GM12878 (cell line): ENCODE measurements at regions not wholly inside any gene's neighbourhood (a gene's known extent, or its start where the extent isn't known, plus 50 kb on each side); places are given as distances from the start of the nearest gene placed in this dataset. TPM values are rescaled to one million over a fixed set of nuclear protein-coding genes. Genes with fewer than 3 reads are reported as not detected.

Experiments
- microRNA-seq: library from miRNA; unstranded; fragments of <30 nt; microRNA quantifications from one replicate; pipeline ENCODE4, GENCODE V29; 2018
- small RNA-seq: library from RNA; depleted of rRNA; stranded (forward); fragments of <200 nt; gene quantifications from one replicate; pipeline ENCODE3, GENCODE V24; 2014

Small RNAs in the stretch of these regions (microRNA-seq; reads per million reads assigned to microRNA genes)
- gene MIR5197 = not detected

Small RNAs in the stretch of these regions (small RNA-seq; reads per million reads assigned to genes)
- gene MIR5197 (0.12 reads per million), gene RNU7-156P (not detected)
